Fibroblast of mammary gland (primary cell): ENCODE measurements at regions not wholly inside any gene's neighbourhood (a gene's known extent, or its start where the extent isn't known, plus 50 kb on each side); places are given as distances from the start of the nearest gene placed in this dataset.

Experiments used
- DNase-seq: peaks from one replicate; pipeline ENCODE4 v3.0.0-alpha.2; 2010; ENCODE audit warnings: low read depth
- H3K4me3 ChIP-seq: 2 replicates; pipeline ENCODE4 v1.5.1; 2011; ENCODE audit warnings: low read depth, mild to moderate bottlenecking, low read length, moderate library complexity; ENCODE audit not compliant: control insufficient read depth
- CTCF ChIP-seq: conservative IDR thresholded peaks from 2 replicates; pipeline ENCODE4 v1.5.1; 2011; ENCODE audit warnings: low read depth, low read length, inconsistent platforms; ENCODE audit not compliant: control insufficient read depth, insufficient read depth

- no peak overlapping the region for H3K4me3 ChIP-seq
- no peak for DNase-seq
- TF ChIP-seq CTCF: no peak
These were observed 77.7 kb upstream of the RUFY1 start for GRCh38 chr5:179472641-179473040.

DNA sequence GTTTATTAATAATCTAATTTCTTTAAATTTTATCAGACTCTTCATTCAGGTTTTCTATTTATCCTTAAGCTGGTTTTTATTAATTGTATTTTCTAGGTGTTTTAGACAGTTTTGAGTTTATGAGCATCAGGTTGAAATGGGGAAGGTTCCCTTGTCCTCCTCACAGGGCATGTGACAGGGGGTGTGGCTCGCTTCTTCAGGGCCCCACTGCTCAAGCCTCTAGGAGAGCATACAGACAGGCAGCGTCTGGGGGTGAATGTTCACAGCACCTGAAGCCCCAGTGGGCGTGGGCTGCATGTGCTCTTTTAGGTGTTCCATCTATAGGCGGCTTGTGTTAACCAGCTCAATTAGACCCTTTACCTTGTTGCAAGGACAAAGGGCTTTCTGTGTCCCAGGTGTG is 78.2 kb upstream of the RUFY1 start:
- TF ChIP-seq CTCF: no peak
- DNase-seq: no peak
- H3K4me3 ChIP-seq: no peak overlapping the region

DNA sequence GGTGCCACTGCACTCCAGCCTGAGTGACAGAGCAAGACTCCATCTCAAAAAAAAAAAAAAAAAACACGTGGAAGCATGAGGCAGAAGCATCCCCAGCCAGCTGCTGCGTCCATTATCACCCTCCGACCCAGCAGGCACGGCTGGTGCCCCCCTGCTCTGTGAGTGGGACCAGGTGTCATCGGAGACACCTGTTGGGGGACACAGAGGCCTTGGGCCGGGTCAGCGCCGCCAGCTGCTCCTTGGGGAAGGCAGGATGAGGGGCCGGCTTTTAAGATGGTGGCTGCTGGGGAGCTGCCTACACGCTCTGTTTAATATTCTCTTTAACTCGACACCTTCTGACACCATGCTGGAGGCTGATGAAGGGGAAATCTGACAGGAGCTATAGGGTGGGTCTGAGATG is 80.2 kb upstream of the RUFY1 start:
- no peak for TF ChIP-seq CTCF
- DNase-seq: no peak
- no peak overlapping the region for H3K4me3 ChIP-seq

GRCh38 chr5:179468696-179469095 is 81.7 kb upstream of the RUFY1 start:
- TF ChIP-seq CTCF: no peak
- H3K4me3 ChIP-seq: no peak overlapping the region
- DNase-seq: no peak

DNA sequence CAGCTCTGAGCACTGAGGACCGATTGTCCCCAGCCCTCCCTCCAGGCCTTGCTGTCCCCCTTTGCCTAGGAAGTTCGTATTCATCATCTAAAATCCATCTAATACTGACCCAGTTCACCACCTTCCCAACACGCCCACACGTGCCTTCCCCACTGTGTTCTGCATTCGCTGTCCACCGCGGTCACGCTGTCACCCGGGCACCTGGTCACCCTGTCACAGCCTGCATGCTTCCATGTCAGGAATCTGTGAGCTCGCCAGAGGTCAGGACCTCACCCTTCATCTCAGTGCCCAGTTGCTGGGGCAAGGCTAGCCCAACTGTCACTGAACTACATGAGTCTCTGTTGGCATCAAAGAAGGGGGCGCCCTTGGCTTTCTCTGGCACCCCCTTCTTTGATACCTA is 82.9 kb upstream of the RUFY1 start:
- no peak overlapping the region for H3K4me3 ChIP-seq
- no peak for DNase-seq
- no peak for TF ChIP-seq CTCF

GRCh38 chr5:179464631-179465030 is 85.7 kb upstream of the RUFY1 start:
- no peak for DNase-seq
- H3K4me3 ChIP-seq: no peak overlapping the region
- no peak for TF ChIP-seq CTCF

GRCh38 chr5:179462040-179462439 is 88.3 kb upstream of the RUFY1 start:
- DNase-seq: no peak
- H3K4me3 ChIP-seq: no peak overlapping the region
- TF ChIP-seq CTCF: no peak
